ENCODE measurements at regions not wholly inside any gene's neighbourhood (a gene's known extent, or its start where the extent isn't known, plus 50 kb on each side); places are given as distances from the start of the nearest gene placed in this dataset.

DNA sequence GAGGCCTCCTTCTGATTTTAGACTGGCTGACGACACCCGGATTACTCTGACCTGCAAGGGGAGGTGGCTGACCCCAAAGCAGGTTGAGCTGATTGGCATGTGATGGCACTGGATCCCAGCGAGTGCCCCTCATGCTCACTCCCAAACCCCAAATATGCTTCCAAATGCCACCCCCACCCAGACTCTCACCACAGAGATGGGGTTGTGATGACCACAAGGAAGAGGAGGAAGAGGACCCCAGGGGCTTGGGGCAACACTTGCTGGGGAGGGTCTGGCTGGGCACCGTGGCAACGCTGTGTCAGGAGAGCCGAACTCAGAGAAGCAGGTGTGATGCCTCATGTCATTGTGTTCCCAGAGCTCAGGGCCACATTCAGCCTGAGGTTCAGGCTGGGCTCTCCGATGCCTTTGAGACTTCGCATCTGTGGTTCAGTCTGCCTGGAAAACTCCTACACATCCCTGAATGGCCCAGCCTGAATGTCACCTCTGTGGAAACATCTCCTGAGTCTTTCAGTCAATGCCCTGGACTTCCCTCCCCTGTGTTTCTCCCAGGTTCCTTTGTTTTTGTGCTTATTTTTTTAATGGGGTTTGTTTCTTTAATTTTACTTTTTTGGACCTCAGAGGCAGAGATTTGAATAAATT lies 169.1 kb upstream of the PMEPA1 start:
- no peak for TF ChIP-seq MYC (IDR thresholded peaks at IDR 0.05; ENCODE audit: low read depth, low read length)
- TF ChIP-seq POLR2A (IDR thresholded peaks at IDR 0.05; ENCODE audit: extremely low read depth, insufficient read length) = no peak
- TF ChIP-seq MAX (IDR thresholded peaks at IDR 0.05; ENCODE audit: low read depth, low read length) = no peak
- TF ChIP-seq, protein P1, sequence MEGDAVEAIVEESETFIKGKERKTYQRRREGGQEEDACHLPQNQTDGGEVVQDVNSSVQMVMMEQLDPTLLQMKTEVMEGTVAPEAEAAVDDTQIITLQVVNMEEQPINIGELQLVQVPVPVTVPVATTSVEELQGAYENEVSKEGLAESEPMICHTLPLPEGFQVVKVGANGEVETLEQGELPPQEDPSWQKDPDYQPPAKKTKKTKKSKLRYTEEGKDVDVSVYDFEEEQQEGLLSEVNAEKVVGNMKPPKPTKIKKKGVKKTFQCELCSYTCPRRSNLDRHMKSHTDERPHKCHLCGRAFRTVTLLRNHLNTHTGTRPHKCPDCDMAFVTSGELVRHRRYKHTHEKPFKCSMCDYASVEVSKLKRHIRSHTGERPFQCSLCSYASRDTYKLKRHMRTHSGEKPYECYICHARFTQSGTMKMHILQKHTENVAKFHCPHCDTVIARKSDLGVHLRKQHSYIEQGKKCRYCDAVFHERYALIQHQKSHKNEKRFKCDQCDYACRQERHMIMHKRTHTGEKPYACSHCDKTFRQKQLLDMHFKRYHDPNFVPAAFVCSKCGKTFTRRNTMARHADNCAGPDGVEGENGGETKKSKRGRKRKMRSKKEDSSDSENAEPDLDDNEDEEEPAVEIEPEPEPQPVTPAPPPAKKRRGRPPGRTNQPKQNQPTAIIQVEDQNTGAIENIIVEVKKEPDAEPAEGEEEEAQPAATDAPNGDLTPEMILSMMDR (IDR thresholded peaks at IDR 0.05; ENCODE audit: low read depth, low read length) = no peak
- no peak for DNase-seq (ENCODE audit: low read depth)
- H3K4me3 ChIP-seq (ENCODE audit: low read depth, low read length) = no peak overlapping the region

DNA sequence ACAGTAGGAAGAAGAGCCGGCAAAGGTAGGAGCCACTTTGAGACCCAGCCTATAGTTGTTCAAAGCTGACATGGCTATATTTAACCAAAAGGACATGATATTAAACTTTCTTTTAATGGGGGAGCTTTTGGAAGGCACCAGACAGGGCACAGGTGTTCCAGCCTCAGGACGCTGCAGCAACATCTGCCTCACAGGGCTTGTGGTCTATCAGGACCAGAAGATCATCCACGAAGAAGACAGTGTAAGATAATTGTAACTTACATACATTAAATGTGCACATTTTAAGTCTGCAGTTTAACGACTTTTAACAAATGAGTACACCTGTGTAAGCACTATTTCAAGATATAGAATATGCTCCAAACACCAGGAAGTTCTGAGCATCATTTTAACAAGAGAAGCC lies 168.2 kb upstream of the PMEPA1 start:
- no peak for TF ChIP-seq POLR2A (IDR thresholded peaks at IDR 0.05; ENCODE audit: extremely low read depth, insufficient read length)
- no peak for TF ChIP-seq MYC (IDR thresholded peaks at IDR 0.05; ENCODE audit: low read depth, low read length)
- TF ChIP-seq, protein P1 (IDR thresholded peaks at IDR 0.05; ENCODE audit: low read depth, low read length) = no peak
- no peak for TF ChIP-seq MAX (IDR thresholded peaks at IDR 0.05; ENCODE audit: low read depth, low read length)
- H3K4me3 ChIP-seq (ENCODE audit: low read depth, low read length) = no peak overlapping the region
- no peak for DNase-seq (ENCODE audit: low read depth)

DNA sequence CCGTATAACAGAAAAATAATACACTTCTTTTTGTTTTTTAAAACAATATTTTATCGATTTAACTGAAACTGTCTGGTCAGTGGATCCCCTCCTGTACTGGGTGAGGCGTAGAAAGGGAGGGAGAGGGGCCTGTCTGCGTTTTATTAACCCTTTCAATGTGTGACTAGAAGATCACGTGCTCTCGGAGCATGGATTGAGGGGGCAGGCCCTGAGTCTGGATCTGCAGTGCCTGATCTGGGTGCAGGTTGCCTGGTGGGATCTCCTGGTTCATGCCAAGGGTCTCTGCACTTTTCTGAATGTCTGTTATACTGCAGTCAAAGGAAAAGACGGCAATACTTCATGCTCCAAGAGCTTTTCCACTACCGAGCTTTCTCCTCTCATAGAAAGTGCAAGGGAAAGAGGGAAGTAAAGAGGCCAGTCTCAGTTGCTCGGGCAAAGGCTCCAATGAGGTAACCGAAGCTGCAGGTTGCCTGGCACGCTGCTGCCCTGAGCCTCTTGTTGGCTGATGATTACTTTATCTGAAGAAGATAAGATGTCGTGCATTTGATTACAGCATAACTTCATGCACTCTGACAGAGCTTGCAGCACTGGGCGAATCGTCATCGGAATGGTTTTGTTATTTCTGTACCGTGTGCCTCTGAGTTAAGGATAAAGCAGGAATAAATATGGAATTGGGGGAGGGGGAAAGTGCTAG lies 167.5 kb upstream of the PMEPA1 start:
- no peak for DNase-seq (ENCODE audit: low read depth)
- TF ChIP-seq MAX (IDR thresholded peaks at IDR 0.05; ENCODE audit: low read depth, low read length) (no peak), MYC (IDR thresholded peaks at IDR 0.05; ENCODE audit: low read depth, low read length) (no peak), POLR2A (IDR thresholded peaks at IDR 0.05; ENCODE audit: extremely low read depth, insufficient read length) (no peak)
- TF ChIP-seq, protein P1 (IDR thresholded peaks at IDR 0.05; ENCODE audit: low read depth, low read length) = no peak

GRCh38 chr20:57876163-57876562 lies 166.3 kb upstream of the PMEPA1 start:
- DNase-seq (ENCODE audit: low read depth) = no peak
- no peak for TF ChIP-seq MYC (IDR thresholded peaks at IDR 0.05; ENCODE audit: low read depth, low read length)
- no peak for TF ChIP-seq POLR2A (IDR thresholded peaks at IDR 0.05; ENCODE audit: extremely low read depth, insufficient read length)
- TF ChIP-seq, protein P1 (IDR thresholded peaks at IDR 0.05; ENCODE audit: low read depth, low read length) = no peak
- no peak for TF ChIP-seq MAX (IDR thresholded peaks at IDR 0.05; ENCODE audit: low read depth, low read length)
- no peak overlapping the region for H3K4me3 ChIP-seq (ENCODE audit: low read depth, low read length)

More for the DNA sequence above, 167.5 kb upstream of the PMEPA1 start:
- H3K4me3 ChIP-seq (ENCODE audit: low read depth, low read length) = no peak overlapping the region

DNA sequence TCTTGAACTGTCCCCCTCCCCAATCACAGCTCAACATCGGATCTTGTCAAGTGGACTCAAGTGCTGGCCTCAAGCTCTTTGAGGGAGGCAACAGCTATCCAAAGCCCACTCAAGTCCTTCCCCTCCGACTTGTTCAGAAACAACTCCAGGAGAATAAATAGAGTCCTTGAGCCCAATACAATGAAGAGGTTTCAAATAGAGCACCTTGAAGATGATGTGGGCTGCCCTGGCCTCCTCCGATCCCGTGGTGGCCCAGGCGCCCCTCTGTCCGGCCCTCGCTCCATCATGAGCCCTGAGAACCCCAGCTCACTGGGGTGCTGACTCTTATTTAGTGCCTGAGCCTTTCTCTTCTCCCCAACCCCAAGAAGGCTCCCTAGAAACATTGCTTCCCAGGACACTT lies 164.3 kb upstream of the PMEPA1 start:
- TF ChIP-seq MYC (IDR thresholded peaks at IDR 0.05; ENCODE audit: low read depth, low read length) = no peak
- no peak for DNase-seq (ENCODE audit: low read depth)
- H3K4me3 ChIP-seq (ENCODE audit: low read depth, low read length) = no peak overlapping the region

DNA sequence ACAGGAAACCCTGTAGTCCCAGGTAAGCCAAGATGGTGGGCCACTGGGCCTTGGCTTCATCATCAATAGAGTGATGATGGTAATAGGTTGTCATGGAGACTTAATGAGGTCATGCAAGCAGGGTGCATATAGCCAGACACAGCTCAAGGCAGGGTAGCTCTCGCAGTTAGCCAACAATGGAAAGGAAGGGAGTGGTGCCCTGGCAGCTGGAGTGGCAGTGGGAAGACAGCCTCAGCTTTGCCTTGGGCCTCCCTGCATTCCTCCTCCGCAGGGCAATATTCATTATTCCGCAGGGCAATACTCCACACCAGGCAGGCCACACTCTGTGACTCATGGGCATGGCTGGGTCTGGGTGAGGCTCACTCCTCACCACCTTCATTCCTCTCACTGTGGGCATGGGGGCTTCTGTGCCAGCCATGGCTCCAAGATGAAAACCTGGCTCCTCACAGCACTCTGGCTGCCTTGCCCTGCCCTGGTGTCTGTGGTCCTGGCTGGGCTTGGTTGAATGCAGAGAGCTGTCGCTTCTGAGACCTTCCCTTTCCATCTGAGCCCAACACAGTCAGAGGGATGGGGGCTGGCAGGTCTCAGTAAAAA lies 163.1 kb upstream of the PMEPA1 start:
- no peak for DNase-seq (ENCODE audit: low read depth)
- H3K4me3 ChIP-seq (ENCODE audit: low read depth, low read length) = no peak overlapping the region
- TF ChIP-seq, protein P1 (IDR thresholded peaks at IDR 0.05; ENCODE audit: low read depth, low read length) = no peak
- TF ChIP-seq MAX (IDR thresholded peaks at IDR 0.05; ENCODE audit: low read depth, low read length) (no peak), MYC (IDR thresholded peaks at IDR 0.05; ENCODE audit: low read depth, low read length) (no peak), POLR2A (IDR thresholded peaks at IDR 0.05; ENCODE audit: extremely low read depth, insufficient read length) (no peak)

Measured in NB4 (cell line).